ENCODE measurements at regions not wholly inside any gene's neighbourhood (a gene's known extent, or its start where the extent isn't known, plus 50 kb on each side); places are given as distances from the start of the nearest gene placed in this dataset.

DNA sequence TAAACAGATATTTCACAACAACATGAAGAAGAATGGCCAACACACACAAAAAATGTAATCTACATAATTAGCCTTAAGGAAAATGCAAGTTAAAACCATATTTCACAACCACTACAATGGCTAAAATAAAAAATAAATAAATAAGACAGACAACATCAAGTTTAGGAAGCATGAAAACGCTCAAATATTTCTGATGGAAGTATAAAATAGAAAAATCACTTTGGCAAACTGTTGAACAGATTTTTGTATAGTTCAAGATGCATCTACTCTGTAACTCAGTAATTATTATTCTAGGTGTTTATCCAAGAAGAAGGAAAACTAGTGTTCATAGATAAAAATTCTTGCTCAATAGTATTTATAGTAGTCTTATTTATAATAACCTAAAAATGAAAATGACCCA lies 1410.1 kb upstream of the ADGRB3 start:
- TF ChIP-seq, protein P1, sequence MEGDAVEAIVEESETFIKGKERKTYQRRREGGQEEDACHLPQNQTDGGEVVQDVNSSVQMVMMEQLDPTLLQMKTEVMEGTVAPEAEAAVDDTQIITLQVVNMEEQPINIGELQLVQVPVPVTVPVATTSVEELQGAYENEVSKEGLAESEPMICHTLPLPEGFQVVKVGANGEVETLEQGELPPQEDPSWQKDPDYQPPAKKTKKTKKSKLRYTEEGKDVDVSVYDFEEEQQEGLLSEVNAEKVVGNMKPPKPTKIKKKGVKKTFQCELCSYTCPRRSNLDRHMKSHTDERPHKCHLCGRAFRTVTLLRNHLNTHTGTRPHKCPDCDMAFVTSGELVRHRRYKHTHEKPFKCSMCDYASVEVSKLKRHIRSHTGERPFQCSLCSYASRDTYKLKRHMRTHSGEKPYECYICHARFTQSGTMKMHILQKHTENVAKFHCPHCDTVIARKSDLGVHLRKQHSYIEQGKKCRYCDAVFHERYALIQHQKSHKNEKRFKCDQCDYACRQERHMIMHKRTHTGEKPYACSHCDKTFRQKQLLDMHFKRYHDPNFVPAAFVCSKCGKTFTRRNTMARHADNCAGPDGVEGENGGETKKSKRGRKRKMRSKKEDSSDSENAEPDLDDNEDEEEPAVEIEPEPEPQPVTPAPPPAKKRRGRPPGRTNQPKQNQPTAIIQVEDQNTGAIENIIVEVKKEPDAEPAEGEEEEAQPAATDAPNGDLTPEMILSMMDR (IDR thresholded peaks at IDR 0.05): no peak
- no peak for TF ChIP-seq POLR2AphosphoS5 (IDR thresholded peaks at IDR 0.05)
- TF ChIP-seq EP300 (IDR thresholded peaks at IDR 0.05; ENCODE audit: low read depth): no peak
- TF ChIP-seq POLR2A (IDR thresholded peaks at IDR 0.05): no peak
